ENCODE measurements at regions not wholly inside any gene's neighbourhood (a gene's known extent, or its start where the extent isn't known, plus 50 kb on each side); places are given as distances from the start of the nearest gene placed in this dataset.
"Not testable (repeated sequence)": the region's sequence is repeated elsewhere in the genome, so short reads cannot be mapped to it uniquely, and the experiment has no call there.

DNA sequence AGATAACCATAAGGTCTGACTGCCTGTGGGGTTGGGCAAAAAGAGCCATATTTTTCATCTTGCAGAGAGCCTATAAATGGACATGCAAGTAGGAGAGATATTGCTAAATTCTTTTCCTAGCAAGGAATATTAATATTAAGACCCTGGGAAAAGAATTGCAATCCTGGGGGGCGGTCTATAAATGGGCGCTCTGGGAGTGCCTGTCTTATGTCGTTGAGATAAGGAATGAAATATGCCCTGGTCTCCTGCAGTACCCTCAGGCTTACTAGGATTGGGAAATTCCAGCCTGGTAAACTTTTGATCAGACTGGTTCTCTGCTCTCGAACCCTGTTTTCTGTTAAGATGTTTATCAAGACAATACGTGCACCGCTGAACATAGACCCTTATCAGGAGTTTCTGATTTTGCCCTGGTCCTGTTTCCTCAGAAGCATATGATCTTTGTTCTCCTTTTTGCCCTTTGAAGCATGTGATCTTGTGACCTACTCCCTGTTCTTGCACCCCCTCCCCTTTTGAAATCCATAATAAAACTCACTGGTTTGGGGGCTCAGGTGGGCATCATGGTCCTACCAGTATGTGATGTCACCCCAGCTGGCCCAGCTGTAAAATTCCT is 1458.3 kb downstream of the PCDH9 start:
- TF ChIP-seq, protein P1, sequence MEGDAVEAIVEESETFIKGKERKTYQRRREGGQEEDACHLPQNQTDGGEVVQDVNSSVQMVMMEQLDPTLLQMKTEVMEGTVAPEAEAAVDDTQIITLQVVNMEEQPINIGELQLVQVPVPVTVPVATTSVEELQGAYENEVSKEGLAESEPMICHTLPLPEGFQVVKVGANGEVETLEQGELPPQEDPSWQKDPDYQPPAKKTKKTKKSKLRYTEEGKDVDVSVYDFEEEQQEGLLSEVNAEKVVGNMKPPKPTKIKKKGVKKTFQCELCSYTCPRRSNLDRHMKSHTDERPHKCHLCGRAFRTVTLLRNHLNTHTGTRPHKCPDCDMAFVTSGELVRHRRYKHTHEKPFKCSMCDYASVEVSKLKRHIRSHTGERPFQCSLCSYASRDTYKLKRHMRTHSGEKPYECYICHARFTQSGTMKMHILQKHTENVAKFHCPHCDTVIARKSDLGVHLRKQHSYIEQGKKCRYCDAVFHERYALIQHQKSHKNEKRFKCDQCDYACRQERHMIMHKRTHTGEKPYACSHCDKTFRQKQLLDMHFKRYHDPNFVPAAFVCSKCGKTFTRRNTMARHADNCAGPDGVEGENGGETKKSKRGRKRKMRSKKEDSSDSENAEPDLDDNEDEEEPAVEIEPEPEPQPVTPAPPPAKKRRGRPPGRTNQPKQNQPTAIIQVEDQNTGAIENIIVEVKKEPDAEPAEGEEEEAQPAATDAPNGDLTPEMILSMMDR (IDR thresholded peaks at IDR 0.05; ENCODE audit: insufficient read depth, low read depth, low read length) = not testable (repeated sequence)
- not testable (repeated sequence) for TF ChIP-seq EZH2 (IDR thresholded peaks at IDR 0.05; ENCODE audit: insufficient read depth, low read length)

All from astrocyte (in vitro differentiated cells and primary cell).